Right lung (tissue), 2 donors: ENCODE measurements at regions not wholly inside any gene's neighbourhood (a gene's known extent, or its start where the extent isn't known, plus 50 kb on each side); places are given as distances from the start of the nearest gene placed in this dataset.

Experiments
- DNase-seq, 2 donors: peaks; one replicate each; pipeline ENCODE4 v3.0.0-alpha.2; 2013

GRCh38 chr12:124687174-124687902, 119.9 kb upstream of the NCOR2 start:
- no peak for DNase-seq

- no peak for DNase-seq
Observed at GRCh38 chr12:124686370-124687173, 119.2 kb upstream of the NCOR2 start.

- no peak for DNase-seq
Observed at GRCh38 chr12:124685689-124686369, 118.4 kb upstream of the NCOR2 start.

GRCh38 chr12:124684971-124685688, 117.7 kb upstream of the NCOR2 start:
- no peak for DNase-seq

GRCh38 chr12:124684496-124684895, 117.1 kb upstream of the NCOR2 start:
- DNase-seq: no peak

GRCh38 chr12:124683152-124684124, 116.0 kb upstream of the NCOR2 start:
- no peak for DNase-seq

- no peak for DNase-seq
Observed at GRCh38 chr12:124682425-124683151, 115.2 kb upstream of the NCOR2 start.

GRCh38 chr12:124681779-124682391, 114.5 kb upstream of the NCOR2 start:
- DNase-seq: no peak

- no peak for DNase-seq
Observed at GRCh38 chr12:124680863-124681778, 113.7 kb upstream of the NCOR2 start.

GRCh38 chr12:124679533-124680371, 112.3 kb upstream of the NCOR2 start:
- DNase-seq: no peak

GRCh38 chr12:124679047-124679446, 111.6 kb upstream of the NCOR2 start:
- no peak for DNase-seq

GRCh38 chr12:124678421-124678893, 111.0 kb upstream of the NCOR2 start:
- no peak for DNase-seq

- DNase-seq: no peak
Observed at GRCh38 chr12:124677552-124678356, 110.3 kb upstream of the NCOR2 start.

GRCh38 chr12:124676714-124677462, 109.5 kb upstream of the NCOR2 start:
- DNase-seq: no peak

- DNase-seq: no peak
Observed at GRCh38 chr12:124675881-124676713, 108.7 kb upstream of the NCOR2 start.
